ENCODE measurements at regions not wholly inside any gene's neighbourhood (a gene's known extent, or its start where the extent isn't known, plus 50 kb on each side); places are given as distances from the start of the nearest gene placed in this dataset.

- TF ChIP-seq CTCF (IDR thresholded peaks at IDR 0.05) (no peak), EP300 (IDR thresholded peaks at IDR 0.05) (no peak), POLR2A (IDR thresholded peaks at IDR 0.05) (no peak), POLR2AphosphoS5 (IDR thresholded peaks at IDR 0.05) (no peak)
- no peak overlapping the region for H3K27ac ChIP-seq
- no peak for DNase-seq
- no peaks in the 10 kb centered on the region for H3K36me3 ChIP-seq
- H3K4me1 ChIP-seq: no peaks in the 10 kb centered on the region
- no peaks in the 10 kb centered on the region for H3K9me3 ChIP-seq
- H3K4me3 ChIP-seq: no peak overlapping the region
- 74 to 83% methylated on average over 25 to 28 of the region's 28 CpGs for WGBS, 2 donors
- no peaks in the 10 kb centered on the region for H3K27me3 ChIP-seq
- peak in 1 of 2 donors; percentile 13 for ATAC-seq (ENCODE audit: low FRiP score in 2 of 2)
Observed at GRCh38 chr2:2769481-2770431, 438.7 kb upstream of the MYT1L start.

- Histone ChIP-seq H3K4me1 (no peaks in the 10 kb centered on the region), H3K27me3 (no peaks in the 10 kb centered on the region), H3K4me3 (no peak overlapping the region), H3K9me3 (no peaks in the 10 kb centered on the region), H3K36me3 (no peaks in the 10 kb centered on the region), H3K27ac (no peak overlapping the region)
- TF ChIP-seq POLR2A (IDR thresholded peaks at IDR 0.05) (no peak), POLR2AphosphoS5 (IDR thresholded peaks at IDR 0.05) (no peak), CTCF (IDR thresholded peaks at IDR 0.05) (no peak), EP300 (IDR thresholded peaks at IDR 0.05) (no peak)
- ATAC-seq (ENCODE audit: low FRiP score in 2 of 2) (no peak), DNase-seq (no peak)
- 88 to 92% methylated on average over 1 to 5 of the region's 6 CpGs for WGBS, 2 donors
Observed at GRCh38 chr2:2768476-2768875, 437.4 kb upstream of the MYT1L start.

GRCh38 chr2:2767837-2768236 is 436.8 kb upstream of the MYT1L start:
- no peaks in the 10 kb centered on the region for H3K9me3 ChIP-seq
- H3K27me3 ChIP-seq: no peaks in the 10 kb centered on the region
- H3K4me1 ChIP-seq: no peaks in the 10 kb centered on the region
- peak in 1 of 2 donors; percentile 57 for DNase-seq
- no peak overlapping the region for H3K4me3 ChIP-seq
- no peak for TF ChIP-seq POLR2A (IDR thresholded peaks at IDR 0.05)
- no peak for TF ChIP-seq POLR2AphosphoS5 (IDR thresholded peaks at IDR 0.05)
- TF ChIP-seq CTCF (IDR thresholded peaks at IDR 0.05): no peak
- no peak for TF ChIP-seq EP300 (IDR thresholded peaks at IDR 0.05)
- no peaks in the 10 kb centered on the region for H3K36me3 ChIP-seq
- ATAC-seq (ENCODE audit: low FRiP score in 2 of 2): no peak
- H3K27ac ChIP-seq: no peak overlapping the region
- WGBS, 2 donors: 76 to 81% methylated on average over 7 to 8 of the region's 9 CpGs

GRCh38 chr2:2765839-2766495 is 434.9 kb upstream of the MYT1L start:
- ATAC-seq (ENCODE audit: low FRiP score in 2 of 2) (no peak), DNase-seq (no peak)
- no peaks in the 10 kb centered on the region for H3K9me3 ChIP-seq
- H3K27ac ChIP-seq: no peak overlapping the region
- 84 to 91% methylated on average over 11 to 22 of the region's 22 CpGs for WGBS, 2 donors
- H3K36me3 ChIP-seq: no peaks in the 10 kb centered on the region
- TF ChIP-seq POLR2A (IDR thresholded peaks at IDR 0.05) (no peak), EP300 (IDR thresholded peaks at IDR 0.05) (no peak), POLR2AphosphoS5 (IDR thresholded peaks at IDR 0.05) (no peak), CTCF (IDR thresholded peaks at IDR 0.05) (no peak)
- no peaks in the 10 kb centered on the region for H3K4me1 ChIP-seq
- H3K27me3 ChIP-seq: no peaks in the 10 kb centered on the region
- H3K4me3 ChIP-seq: no peak overlapping the region
